Suprapubic skin (tissue), 3 donors: ENCODE measurements at regions not wholly inside any gene's neighbourhood (a gene's known extent, or its start where the extent isn't known, plus 50 kb on each side); places are given as distances from the start of the nearest gene placed in this dataset.
"Not testable (repeated sequence)": the region's sequence is repeated elsewhere in the genome, so short reads cannot be mapped to it uniquely, and the experiment has no call there.

Experiments
- EP300 ChIP-seq: sonication (generic); formaldehyde crosslinking; IDR thresholded peaks from one replicate; pipeline ENCODE4 v1.6.1; 2017; ENCODE audit warnings: antibody characterized with exemption
- POLR2A ChIP-seq, 2 donors: fragments of 450-650 bp; IDR thresholded peaks; one replicate each; pipeline ENCODE4 v1.6.1; 2017; ENCODE audit warnings: antibody characterized with exemption in 2 of 2, mild to moderate bottlenecking in 2 of 2, moderate library complexity in 2 of 2
- TF ChIP-seq, protein P1 (sequence below), 2 donors: fragments of 200-600 bp in 1 of 2; fragments of 450-650 bp in 1 of 2; sonication (generic) in 1 of 2; IDR thresholded peaks; one replicate each; pipeline ENCODE4 v1.5.1; 2016 to 2019; ENCODE audit warnings: antibody characterized with exemption in 2 of 2, mild to moderate bottlenecking in 1 of 2, moderate library complexity in 1 of 2

GRCh38 chr16:21517263-21517662 is 82.1 kb upstream of the METTL9 start:
- TF ChIP-seq, protein P1, sequence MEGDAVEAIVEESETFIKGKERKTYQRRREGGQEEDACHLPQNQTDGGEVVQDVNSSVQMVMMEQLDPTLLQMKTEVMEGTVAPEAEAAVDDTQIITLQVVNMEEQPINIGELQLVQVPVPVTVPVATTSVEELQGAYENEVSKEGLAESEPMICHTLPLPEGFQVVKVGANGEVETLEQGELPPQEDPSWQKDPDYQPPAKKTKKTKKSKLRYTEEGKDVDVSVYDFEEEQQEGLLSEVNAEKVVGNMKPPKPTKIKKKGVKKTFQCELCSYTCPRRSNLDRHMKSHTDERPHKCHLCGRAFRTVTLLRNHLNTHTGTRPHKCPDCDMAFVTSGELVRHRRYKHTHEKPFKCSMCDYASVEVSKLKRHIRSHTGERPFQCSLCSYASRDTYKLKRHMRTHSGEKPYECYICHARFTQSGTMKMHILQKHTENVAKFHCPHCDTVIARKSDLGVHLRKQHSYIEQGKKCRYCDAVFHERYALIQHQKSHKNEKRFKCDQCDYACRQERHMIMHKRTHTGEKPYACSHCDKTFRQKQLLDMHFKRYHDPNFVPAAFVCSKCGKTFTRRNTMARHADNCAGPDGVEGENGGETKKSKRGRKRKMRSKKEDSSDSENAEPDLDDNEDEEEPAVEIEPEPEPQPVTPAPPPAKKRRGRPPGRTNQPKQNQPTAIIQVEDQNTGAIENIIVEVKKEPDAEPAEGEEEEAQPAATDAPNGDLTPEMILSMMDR (IDR thresholded peaks at IDR 0.05): not testable (repeated sequence)
- TF ChIP-seq POLR2A (IDR thresholded peaks at IDR 0.05); EP300: not testable (repeated sequence)
